Parathyroid adenoma (tissue), 2 donors: ENCODE measurements at regions not wholly inside any gene's neighbourhood (a gene's known extent, or its start where the extent isn't known, plus 50 kb on each side); places are given as distances from the start of the nearest gene placed in this dataset.

Experiments used
- H2AFZ ChIP-seq: fragments of 300-600 bp; sonication (generic); one replicate; pipeline ENCODE4 v1.7.0; 2017; ENCODE audit warnings: antibody characterized with exemption, mild to moderate bottlenecking
- H3K27ac ChIP-seq: fragments of 300-600 bp; sonication (generic); one replicate; pipeline ENCODE4 v1.7.0; 2017
- H3K27me3 ChIP-seq: fragments of 300-600 bp; sonication (generic); one replicate; pipeline ENCODE4 v1.7.0; 2017; ENCODE audit warnings: low read length; ENCODE audit not compliant: control insufficient read depth, insufficient read depth
- H3K36me3 ChIP-seq: fragments of 300-600 bp; sonication (generic); one replicate; pipeline ENCODE4 v1.7.0; 2017; ENCODE audit warnings: low read length; ENCODE audit not compliant: control insufficient read depth, insufficient read depth
- H3K4me1 ChIP-seq: fragments of 300-600 bp; sonication (generic); one replicate; pipeline ENCODE4 v1.7.0; 2017; ENCODE audit warnings: control low read depth
- H3K4me2 ChIP-seq: fragments of 300-600 bp; sonication (generic); one replicate; pipeline ENCODE4 v1.7.0; 2017; ENCODE audit warnings: low read length
- H3K4me3 ChIP-seq: fragments of 300-600 bp; sonication (generic); one replicate; pipeline ENCODE4 v1.7.0; 2017; ENCODE audit warnings: low read depth, low read length
- H3K79me2 ChIP-seq: fragments of 300-600 bp; sonication (generic); one replicate; pipeline ENCODE4 v1.7.0; 2017; ENCODE audit warnings: control low read depth
- H3K9ac ChIP-seq: fragments of 300-600 bp; sonication (generic); one replicate; pipeline ENCODE4 v1.7.0; 2017; ENCODE audit warnings: mild to moderate bottlenecking
- H3K9me3 ChIP-seq: fragments of 300-600 bp; sonication (generic); one replicate; pipeline ENCODE4 v1.7.0; 2017; ENCODE audit warnings: low read length; ENCODE audit not compliant: control insufficient read depth
- CTCF ChIP-seq: fragments of 300-600 bp; sonication (generic); IDR thresholded peaks from one replicate; pipeline ENCODE4 v1.7.0; 2017; ENCODE audit warnings: antibody characterized with exemption, mild to moderate bottlenecking
- donor health status: primary hyperparathyroidism.

GRCh38 chr5:68648944-68649857 lies 433.6 kb downstream of the PIK3R1 start:
- H3K36me3 ChIP-seq: no peaks in the 10 kb centered on the region
- H3K4me3 ChIP-seq: no peak overlapping the region
- H3K9ac ChIP-seq: no peak overlapping the region
- peak overlapping the region; percentile 49 for H3K27ac ChIP-seq
- peak overlapping the region; percentile 29 for H2AFZ ChIP-seq
- no peak overlapping the region for H3K4me2 ChIP-seq
- no peaks in the 10 kb centered on the region for H3K9me3 ChIP-seq
- H3K79me2 ChIP-seq: no peaks in the 10 kb centered on the region
- TF ChIP-seq CTCF: no peak
- H3K27me3 ChIP-seq: no peaks in the 10 kb centered on the region
- H3K4me1 ChIP-seq: peaks cover 74% of the 10 kb centered on the region

- Histone ChIP-seq H3K79me2 (no peaks in the 10 kb centered on the region), H3K4me2 (peak overlapping the region; percentile 25), H3K4me3 (no peak overlapping the region), H2AFZ (peak overlapping the region; percentile 33), H3K9ac (no peak overlapping the region), H3K4me1 (peaks cover 91% of the 10 kb centered on the region), H3K27ac (peak overlapping the region; percentile 97), H3K27me3 (no peaks in the 10 kb centered on the region), H3K9me3 (no peaks in the 10 kb centered on the region), H3K36me3 (no peaks in the 10 kb centered on the region)
- TF ChIP-seq CTCF: no peak
Observed at GRCh38 chr5:68652534-68652965, 437.0 kb downstream of the PIK3R1 start.

- Histone ChIP-seq H3K4me3 (no peak overlapping the region), H3K4me1 (peaks cover 91% of the 10 kb centered on the region), H2AFZ (peak overlapping the region; percentile 33), H3K27ac (peak overlapping the region; percentile 97), H3K79me2 (no peaks in the 10 kb centered on the region), H3K9me3 (no peaks in the 10 kb centered on the region), H3K9ac (no peak overlapping the region), H3K36me3 (no peaks in the 10 kb centered on the region), H3K27me3 (no peaks in the 10 kb centered on the region), H3K4me2 (peak overlapping the region; percentile 22)
- TF ChIP-seq CTCF: no peak
Observed at GRCh38 chr5:68653471-68653870, 437.9 kb downstream of the PIK3R1 start.

GRCh38 chr5:68657055-68657961 lies 436.5 kb upstream of the SLC30A5 start:
- no peak for TF ChIP-seq CTCF
- Histone ChIP-seq H3K4me3 (no peak overlapping the region), H3K9ac (no peak overlapping the region), H3K79me2 (no peaks in the 10 kb centered on the region), H3K36me3 (no peaks in the 10 kb centered on the region), H3K4me2 (no peak overlapping the region), H2AFZ (peak overlapping the region; percentile 48), H3K9me3 (no peaks in the 10 kb centered on the region), H3K27me3 (no peaks in the 10 kb centered on the region), H3K27ac (peak overlapping the region; percentile 97), H3K4me1 (peaks cover 96% of the 10 kb centered on the region)
